ENCODE measurements at regions not wholly inside any gene's neighbourhood (a gene's known extent, or its start where the extent isn't known, plus 50 kb on each side); places are given as distances from the start of the nearest gene placed in this dataset.

GRCh38 chr2:176562359-176563078 is 293.3 kb downstream of the MTX2 start:
- no peaks in the 10 kb centered on the region for H3K9me3 ChIP-seq (replicated peaks in 1 of 11)
- H3K4me2 ChIP-seq: no peak overlapping the region
- no peaks in the 10 kb centered on the region for H4K20me1 ChIP-seq
- no peaks in the 10 kb centered on the region for H3K4me1 ChIP-seq
- no peak overlapping the region for H3K9ac ChIP-seq
- no peak overlapping the region for H3K27ac ChIP-seq
- no peaks in the 10 kb centered on the region for H3K36me3 ChIP-seq
- no peak for TF ChIP-seq Cebpa-rat (IDR thresholded peaks at IDR 0.05)
- H3K4me3 ChIP-seq: no peak overlapping the region
- H3K27me3 ChIP-seq: no peaks in the 10 kb centered on the region

GRCh38 chr2:176565641-176566323 is 296.5 kb downstream of the MTX2 start:
- no peaks in the 10 kb centered on the region for H4K20me1 ChIP-seq
- no peak overlapping the region for H3K4me3 ChIP-seq
- no peak for TF ChIP-seq Cebpa-rat (IDR thresholded peaks at IDR 0.05)
- H3K36me3 ChIP-seq: no peaks in the 10 kb centered on the region
- H3K9me3 ChIP-seq (replicated peaks in 1 of 11): no peaks in the 10 kb centered on the region
- H3K27ac ChIP-seq: no peak overlapping the region
- H3K9ac ChIP-seq: no peak overlapping the region
- no peak overlapping the region for H3K4me2 ChIP-seq
- no peaks in the 10 kb centered on the region for H3K27me3 ChIP-seq
- no peaks in the 10 kb centered on the region for H3K4me1 ChIP-seq

- H3K27me3 ChIP-seq: no peaks in the 10 kb centered on the region
- no peak overlapping the region for H3K9ac ChIP-seq
- no peak overlapping the region for H3K4me3 ChIP-seq
- no peaks in the 10 kb centered on the region for H3K4me1 ChIP-seq
- H3K36me3 ChIP-seq: no peaks in the 10 kb centered on the region
- H4K20me1 ChIP-seq: no peaks in the 10 kb centered on the region
- H3K27ac ChIP-seq: no peak overlapping the region
- no peaks in the 10 kb centered on the region for H3K9me3 ChIP-seq (replicated peaks in 1 of 11)
- TF ChIP-seq Cebpa-rat (IDR thresholded peaks at IDR 0.05): no peak
- H3K4me2 ChIP-seq: no peak overlapping the region
Measured at GRCh38 chr2:176566496-176566895, 297.3 kb downstream of the MTX2 start.

GRCh38 chr2:176566961-176567360 is 297.7 kb downstream of the MTX2 start:
- Histone ChIP-seq H3K36me3 (no peaks in the 10 kb centered on the region), H3K4me1 (no peaks in the 10 kb centered on the region), H3K27me3 (no peaks in the 10 kb centered on the region), H3K9me3 (replicated peaks in 1 of 11) (no peaks in the 10 kb centered on the region), H3K4me2 (no peak overlapping the region), H4K20me1 (no peaks in the 10 kb centered on the region), H3K9ac (no peak overlapping the region), H3K4me3 (no peak overlapping the region), H3K27ac (no peak overlapping the region)
- no peak for TF ChIP-seq Cebpa-rat (IDR thresholded peaks at IDR 0.05)

- no peak for TF ChIP-seq Cebpa-rat (IDR thresholded peaks at IDR 0.05)
- Histone ChIP-seq H3K27ac (no peak overlapping the region), H3K9ac (no peak overlapping the region), H4K20me1 (no peaks in the 10 kb centered on the region), H3K4me2 (no peak overlapping the region), H3K4me1 (no peaks in the 10 kb centered on the region), H3K36me3 (no peaks in the 10 kb centered on the region), H3K27me3 (no peaks in the 10 kb centered on the region), H3K9me3 (replicated peaks in 1 of 11) (no peaks in the 10 kb centered on the region), H3K4me3 (no peak overlapping the region)
Measured at GRCh38 chr2:176567361-176567760, 298.1 kb downstream of the MTX2 start.

- no peaks in the 10 kb centered on the region for H3K36me3 ChIP-seq
- H3K4me2 ChIP-seq: no peak overlapping the region
- H3K4me3 ChIP-seq: no peak overlapping the region
- H3K4me1 ChIP-seq: no peaks in the 10 kb centered on the region
- H3K9me3 ChIP-seq (replicated peaks in 1 of 11): no peaks in the 10 kb centered on the region
- no peak overlapping the region for H3K9ac ChIP-seq
- no peaks in the 10 kb centered on the region for H3K27me3 ChIP-seq
- no peak overlapping the region for H3K27ac ChIP-seq
- no peaks in the 10 kb centered on the region for H4K20me1 ChIP-seq
- no peak for TF ChIP-seq Cebpa-rat (IDR thresholded peaks at IDR 0.05)
Measured at GRCh38 chr2:176569574-176569973, 300.3 kb downstream of the MTX2 start.

GRCh38 chr2:176573612-176574483 is 304.6 kb downstream of the MTX2 start:
- TF ChIP-seq Cebpa-rat (IDR thresholded peaks at IDR 0.05): no peak
- no peak overlapping the region for H3K4me3 ChIP-seq
- H3K9me3 ChIP-seq (replicated peaks in 1 of 11): peaks cover 0 to 1% (median 0%) of the 10 kb centered on the region in 11 experiments; a peak in 1 of 22 replicates
- H3K27ac ChIP-seq: no peak overlapping the region
- no peaks in the 10 kb centered on the region for H3K36me3 ChIP-seq
- H4K20me1 ChIP-seq: no peaks in the 10 kb centered on the region
- no peak overlapping the region for H3K4me2 ChIP-seq
- no peaks in the 10 kb centered on the region for H3K27me3 ChIP-seq
- no peak overlapping the region for H3K9ac ChIP-seq
- no peaks in the 10 kb centered on the region for H3K4me1 ChIP-seq

- H3K27ac ChIP-seq: no peak overlapping the region
- TF ChIP-seq Cebpa-rat (IDR thresholded peaks at IDR 0.05): no peak
Measured at GRCh38 chr2:176574484-176575236, 305.4 kb downstream of the MTX2 start.

GRCh38 chr2:176575237-176575744 is 306.0 kb downstream of the MTX2 start:
- Histone ChIP-seq H3K36me3 (no peaks in the 10 kb centered on the region), H3K9ac (no peak overlapping the region), H4K20me1 (no peaks in the 10 kb centered on the region), H3K9me3 (replicated peaks in 1 of 11) (peaks cover 0 to 5% (median 0%) of the 10 kb centered on the region in 11 experiments; a peak in 1 of 22 replicates), H3K4me1 (no peaks in the 10 kb centered on the region), H3K4me2 (no peak overlapping the region), H3K27me3 (no peaks in the 10 kb centered on the region), H3K27ac (no peak overlapping the region), H3K4me3 (no peak overlapping the region)
- TF ChIP-seq Cebpa-rat (IDR thresholded peaks at IDR 0.05): no peak

More at GRCh38 chr2:176574484-176575236, 305.4 kb downstream of the MTX2 start:
- no peaks in the 10 kb centered on the region for H3K4me1 ChIP-seq
- H3K9me3 ChIP-seq (replicated peaks in 1 of 11): peaks cover 0 to 5% (median 0%) of the 10 kb centered on the region in 11 experiments; a peak in 1 of 22 replicates
- no peak overlapping the region for H3K9ac ChIP-seq
- H3K4me2 ChIP-seq: no peak overlapping the region
- no peak overlapping the region for H3K4me3 ChIP-seq
- no peaks in the 10 kb centered on the region for H3K36me3 ChIP-seq
- no peaks in the 10 kb centered on the region for H4K20me1 ChIP-seq
- no peaks in the 10 kb centered on the region for H3K27me3 ChIP-seq
